H1 (cell line): ENCODE measurements at regions not wholly inside any gene's neighbourhood (a gene's known extent, or its start where the extent isn't known, plus 50 kb on each side); places are given as distances from the start of the nearest gene placed in this dataset.

Experiments used
- CTCF ChIA-PET: fragments of 300-600 bp; sonication (Branson Sonifier 250); formaldehyde crosslinking; loops from one replicate; lab custom pipeline; 2021; ENCODE audit not compliant: partially characterized antibody; lab: Charles Lee
- POLR2A ChIA-PET: fragments of 300-600 bp; sonication (Branson Sonifier 250); formaldehyde crosslinking; loops from one replicate; lab custom pipeline; 2021; ENCODE audit warnings: inconsistent platforms; ENCODE audit not compliant: partially characterized antibody; lab: Charles Lee
- DNase-seq, 2 experiments: peaks; one replicate each; pipeline versions ENCODE4 v3.0.0 to v3.0.0-alpha.2; 2010 to 2022; ENCODE audit warnings: low spot score in 2 of 2, low read depth in 1 of 2, mixed read lengths in 1 of 2
- FAIRE-seq: peaks from 2 replicates; lab custom pipeline; 2011; peaks lifted over from hg19 to GRCh38; lab: Jason Lieb, UNC
- H2AFZ ChIP-seq: 2 replicates; pipeline ENCODE4 v1.8.1; 2012; ENCODE audit warnings: low read length, inconsistent platforms
- H2AK5ac ChIP-seq: 2 replicates; pipeline ENCODE4 v1.6.1; 2013; ENCODE audit warnings: low read depth, low read length
- H2BK120ac ChIP-seq: replicated peaks from 2 replicates; pipeline ENCODE3; 2013; ENCODE audit warnings: low read depth, low read length, inconsistent platforms
- H2BK12ac ChIP-seq: 2 replicates; pipeline ENCODE4 v1.6.1; 2013; ENCODE audit warnings: low read depth, low read length
- H2BK15ac ChIP-seq: 2 replicates; pipeline ENCODE4 v1.6.1; 2013; ENCODE audit warnings: low read length
- H2BK20ac ChIP-seq: 2 replicates; pipeline ENCODE4 v1.6.1; 2013; ENCODE audit warnings: low read length
- H2BK5ac ChIP-seq: 2 replicates; pipeline ENCODE4 v1.6.1; 2013; ENCODE audit warnings: low read depth, low read length
- H3K14ac ChIP-seq: 2 replicates; pipeline ENCODE4 v1.6.1; 2013; ENCODE audit warnings: inconsistent platforms; ENCODE audit not compliant: insufficient read length
- H3K18ac ChIP-seq: 2 replicates; pipeline ENCODE4 v1.6.1; 2013; ENCODE audit warnings: low read length; ENCODE audit errors: extremely low read depth
- H3K23ac ChIP-seq: 2 replicates; pipeline ENCODE4 v1.6.1; 2013; ENCODE audit warnings: inconsistent platforms; ENCODE audit not compliant: insufficient read length
- H3K23me2 ChIP-seq: 2 replicates; pipeline ENCODE4 v1.6.1; 2013; ENCODE audit warnings: low read depth, low read length
- H3K27ac ChIP-seq: 2 replicates; pipeline ENCODE4 v1.6.1; 2011; ENCODE audit warnings: low read depth, low read length, inconsistent platforms
- H3K27me3 ChIP-seq, 4 experiments: replicated peaks in 1 of 4; 1 replicate in 1 of 4; 2 replicates in 3 of 4; pipeline versions ENCODE4 v1.6.1 to v1.8.1; 2011 to 2013; ENCODE audit warnings: low read length in 3 of 4, mild to moderate bottlenecking in 3 of 4, inconsistent platforms in 2 of 4, mixed read lengths in 2 of 4, moderate library complexity in 1 of 4; ENCODE audit not compliant: control insufficient read depth in 3 of 4, insufficient read depth in 3 of 4; ENCODE audit errors: extremely low read depth in 1 of 4
- H3K36me3 ChIP-seq, 4 experiments: 2 replicates each; pipeline versions ENCODE4 v1.6.1 to v1.8.1; 2011 to 2013; ENCODE audit warnings: mild to moderate bottlenecking in 4 of 4, low read length in 3 of 4, moderate library complexity in 2 of 4, control low read depth in 1 of 4, inconsistent platforms in 1 of 4; ENCODE audit not compliant: insufficient read depth in 4 of 4, control insufficient read depth in 2 of 4
- H3K4ac ChIP-seq: replicated peaks from 2 replicates; pipeline ENCODE3; 2013; ENCODE audit warnings: low read length, low read depth, mixed read lengths, inconsistent platforms; ENCODE audit not compliant: insufficient read length
- H3K4me1 ChIP-seq, 4 experiments: replicated peaks in 1 of 4; 1 replicate in 1 of 4; 2 replicates in 3 of 4; pipeline versions ENCODE4 v1.6.1 to v1.8.1; 2011 to 2013; ENCODE audit warnings: low read length in 3 of 4, inconsistent platforms in 2 of 4, mixed read lengths in 1 of 4; ENCODE audit not compliant: insufficient read depth in 4 of 4, control insufficient read depth in 3 of 4
- H3K4me2 ChIP-seq, 2 experiments: 2 replicates each; pipeline versions ENCODE4 v1.6.1 to v1.8.1; 2011 to 2013; ENCODE audit warnings: low read depth in 2 of 2, low read length in 2 of 2, control low read depth in 1 of 2, inconsistent platforms in 1 of 2, mild to moderate bottlenecking in 1 of 2; ENCODE audit not compliant: insufficient read depth in 1 of 2
- H3K4me3 ChIP-seq, 4 experiments: fragments of 200-600, 300-600 bp in 1 of 4; sonication (generic), shearing (Covaris generic), sonication (Bioruptor Twin) in 1 of 4; 2 replicates each; pipeline versions ENCODE4 v1.5.1 to v1.8.1; 2011 to 2016; ENCODE audit warnings: low read length in 4 of 4, low read depth in 3 of 4, control low read depth in 2 of 4, inconsistent platforms in 2 of 4, mild to moderate bottlenecking in 2 of 4, mixed read lengths in 1 of 4, moderate library complexity in 1 of 4; ENCODE audit not compliant: insufficient read depth in 2 of 4; ENCODE audit errors: extremely low read depth in 1 of 4
- H3K56ac ChIP-seq: replicated peaks from 2 replicates; pipeline ENCODE3; 2013; ENCODE audit warnings: low read depth, mild to moderate bottlenecking, mixed read lengths, low read length, inconsistent platforms; ENCODE audit not compliant: insufficient read length
- H3K79me1 ChIP-seq: 2 replicates; pipeline ENCODE4 v1.6.1; 2013; ENCODE audit warnings: low read depth, low read length, control low read depth
- H3K79me2 ChIP-seq, 2 experiments: 2 replicates each; pipeline versions ENCODE4 v1.6.1 to v1.8.1; 2012 to 2013; ENCODE audit warnings: low read length in 2 of 2, mild to moderate bottlenecking in 2 of 2, inconsistent platforms in 1 of 2; ENCODE audit not compliant: insufficient read depth in 2 of 2, control insufficient read depth in 1 of 2
- H3K9ac ChIP-seq, 4 experiments: replicated peaks in 1 of 4; 1 replicate in 1 of 4; 2 replicates in 3 of 4; pipeline versions ENCODE4 v1.6.1 to v1.8.1; 2011 to 2013; ENCODE audit warnings: low read depth in 3 of 4, low read length in 3 of 4, control low read depth in 2 of 4, mild to moderate bottlenecking in 2 of 4, moderate library complexity in 2 of 4, inconsistent platforms in 1 of 4; ENCODE audit errors: extremely low read depth in 1 of 4
- H3K9me3 ChIP-seq, 2 experiments: 2 replicates each; pipeline versions ENCODE4 v1.6.1 to v1.8.1; 2012 to 2013; ENCODE audit warnings: mild to moderate bottlenecking in 2 of 2, moderate library complexity in 2 of 2, control low read depth in 1 of 2, inconsistent platforms in 1 of 2, low read depth in 1 of 2, low read length in 1 of 2, mixed read lengths in 1 of 2; ENCODE audit not compliant: insufficient read depth in 2 of 2
- H4K20me1 ChIP-seq, 2 experiments: replicated peaks in 1 of 2; 2 replicates each; pipeline versions ENCODE3 to v1.8.1; 2011 to 2013; ENCODE audit warnings: inconsistent platforms in 2 of 2, low read length in 2 of 2, mild to moderate bottlenecking in 1 of 2; ENCODE audit not compliant: insufficient read depth in 2 of 2, control insufficient read depth in 1 of 2
- H4K5ac ChIP-seq: 2 replicates; pipeline ENCODE4 v1.6.1; 2013; ENCODE audit warnings: low read length, low read depth, mixed read lengths, inconsistent platforms; ENCODE audit not compliant: insufficient read length
- H4K8ac ChIP-seq: 2 replicates; pipeline ENCODE4 v1.8.0; 2013; ENCODE audit warnings: mild to moderate bottlenecking, moderate library complexity, low read length, inconsistent platforms; ENCODE audit not compliant: insufficient read depth; ENCODE audit errors: extremely low read depth
- H4K91ac ChIP-seq: replicated peaks from 2 replicates; pipeline ENCODE3; 2013; ENCODE audit warnings: low read length, mixed read lengths, inconsistent platforms; ENCODE audit not compliant: insufficient read length
- RNF2 ChIP-seq: fragments of 200-900, 300-1000 bp; sonication (generic); IDR thresholded peaks from 2 replicates; pipeline ENCODE4 v1.7.1; 2016; ENCODE audit warnings: borderline replicate concordance, low read depth, mild to moderate bottlenecking, antibody characterized with exemption, low read length; ENCODE audit not compliant: poor library complexity, severe bottlenecking; ENCODE audit errors: missing control alignments
- SIN3A ChIP-seq, 2 experiments: IDR thresholded peaks in 1 of 2; conservative IDR thresholded peaks in 1 of 2; 2 replicates each; pipeline ENCODE4 v1.6.1; 2011 to 2012; ENCODE audit warnings: low read length in 2 of 2, improper control_type of control experiment in 1 of 2, low read depth in 1 of 2, mild to moderate bottlenecking in 1 of 2
- SP1 ChIP-seq: IDR thresholded peaks from 2 replicates; pipeline ENCODE4 v1.6.1; 2011; ENCODE audit warnings: low read depth, low read length

- FAIRE-seq (no peak), DNase-seq (no peak)
- no peak overlapping the region for H2AK5ac ChIP-seq
- POLR2A ChIA-PET = no interaction called here
- no peaks in the 10 kb centered on the region for H3K79me2 ChIP-seq
- H3K79me1 ChIP-seq = no peaks in the 10 kb centered on the region
- no peaks in the 10 kb centered on the region for H3K27me3 ChIP-seq
- no peak overlapping the region for H3K14ac ChIP-seq
- no peak overlapping the region for H3K27ac ChIP-seq
- no peak overlapping the region for H3K9ac ChIP-seq
- no peak overlapping the region for H2BK5ac ChIP-seq
- no peaks in the 10 kb centered on the region; a peak in 1 of 7 replicates for H3K4me1 ChIP-seq
- no peak overlapping the region for H4K8ac ChIP-seq
- no peak overlapping the region for H3K23ac ChIP-seq
- CTCF ChIA-PET = no interaction called here
- H4K5ac ChIP-seq = no peak overlapping the region
- H3K36me3 ChIP-seq = no peaks in the 10 kb centered on the region
- no peak overlapping the region for H3K18ac ChIP-seq
- TF ChIP-seq SP1 = no peak
- TF ChIP-seq SIN3A (conservative IDR thresholded peaks at IDR 0.05 in 1 of 2, IDR thresholded peaks at IDR 0.05 in 1 of 2; ENCODE audit: low read depth in 1 of 2, low read length in 2 of 2) = no peak
- no peak for TF ChIP-seq RNF2
- H2BK12ac ChIP-seq = no peak overlapping the region
- no peak overlapping the region for H2BK15ac ChIP-seq
- H4K91ac ChIP-seq = no peak overlapping the region
- no peak overlapping the region for H3K56ac ChIP-seq
- no peak overlapping the region for H3K4ac ChIP-seq
- H3K4me2 ChIP-seq = no peak overlapping the region
- no peak overlapping the region for H3K4me3 ChIP-seq
- H3K23me2 ChIP-seq = no peaks in the 10 kb centered on the region
- no peak overlapping the region for H2BK20ac ChIP-seq
- no peak overlapping the region for H2BK120ac ChIP-seq
- no peaks in the 10 kb centered on the region for H3K9me3 ChIP-seq
- H2AFZ ChIP-seq = no peak overlapping the region
- no peaks in the 10 kb centered on the region for H4K20me1 ChIP-seq
Measured at GRCh38 chr6:117118490-117118889, 146.9 kb upstream of the VGLL2 start.
